GM23338 (cell line): ENCODE measurements at regions not wholly inside any gene's neighbourhood (a gene's known extent, or its start where the extent isn't known, plus 50 kb on each side); places are given as distances from the start of the nearest gene placed in this dataset.

Experiments
- CREB1 ChIP-seq: fragments of 250-450 bp; sonication (Bioruptor Pico); IDR thresholded peaks from 2 replicates; pipeline ENCODE4 v1.5.0; 2020; ENCODE audit warnings: low read depth, mild to moderate bottlenecking, moderate library complexity
- EZH2 ChIP-seq: fragments of 200-600 bp; sonication (generic); IDR thresholded peaks from one replicate; pipeline ENCODE4 v1.8.0; 2017; ENCODE audit warnings: antibody characterized with exemption, mild to moderate bottlenecking, low read depth; ENCODE audit not compliant: unreplicated experiment
- EZH2phosphoT487 ChIP-seq: fragments of 200-600 bp; sonication (generic); IDR thresholded peaks from one replicate; pipeline ENCODE4 v1.8.1; 2018; ENCODE audit warnings: antibody characterized with exemption; ENCODE audit not compliant: unreplicated experiment
- POLR2AphosphoS5 ChIP-seq: IDR thresholded peaks from 2 replicates; pipeline ENCODE4 v1.6.1; 2016; ENCODE audit warnings: antibody characterized with exemption, low read depth
- REST ChIP-seq: IDR thresholded peaks from one replicate; pipeline ENCODE4 v1.6.1; 2018; ENCODE audit warnings: antibody characterized with exemption; ENCODE audit not compliant: unreplicated experiment
- TF ChIP-seq, protein P1 (sequence below), 2 experiments: fragments of 200-600 bp in 1 of 2; sonication (generic) in 1 of 2; conservative IDR thresholded peaks; 2 replicates each; pipeline versions ENCODE4 v1.5.1 to v1.6.1; 2016 to 2017; ENCODE audit warnings: antibody characterized with exemption in 2 of 2, low read depth in 2 of 2, mild to moderate bottlenecking in 2 of 2, moderate library complexity in 1 of 2

DNA sequence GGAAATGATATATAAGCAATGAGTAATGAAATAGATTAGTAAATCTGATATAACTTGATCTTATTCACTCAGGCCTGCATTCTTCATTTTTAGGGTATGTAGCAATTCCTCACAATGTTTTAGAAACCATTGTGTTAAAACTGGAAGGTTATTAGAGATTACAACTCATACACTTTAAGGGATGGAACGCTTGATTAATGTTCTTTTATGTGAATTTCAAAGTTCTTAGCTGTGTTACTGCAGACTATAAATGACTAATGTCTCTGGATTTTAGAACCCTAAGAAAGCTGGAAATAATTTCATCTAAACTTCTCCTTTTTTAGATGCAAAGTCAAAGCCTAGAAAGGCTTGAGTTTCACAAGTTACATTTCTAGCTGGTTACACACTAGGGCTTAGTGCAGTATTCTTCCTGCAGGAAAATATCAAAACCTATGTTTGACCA lies 148.2 kb upstream of the CLEC14A start:
- TF ChIP-seq CREB1 (CRISPR knock-in tag) (no peak), EZH2phosphoT487 (no peak), POLR2AphosphoS5 (no peak), EZH2 (no peak), REST (no peak)
- TF ChIP-seq, protein P1, sequence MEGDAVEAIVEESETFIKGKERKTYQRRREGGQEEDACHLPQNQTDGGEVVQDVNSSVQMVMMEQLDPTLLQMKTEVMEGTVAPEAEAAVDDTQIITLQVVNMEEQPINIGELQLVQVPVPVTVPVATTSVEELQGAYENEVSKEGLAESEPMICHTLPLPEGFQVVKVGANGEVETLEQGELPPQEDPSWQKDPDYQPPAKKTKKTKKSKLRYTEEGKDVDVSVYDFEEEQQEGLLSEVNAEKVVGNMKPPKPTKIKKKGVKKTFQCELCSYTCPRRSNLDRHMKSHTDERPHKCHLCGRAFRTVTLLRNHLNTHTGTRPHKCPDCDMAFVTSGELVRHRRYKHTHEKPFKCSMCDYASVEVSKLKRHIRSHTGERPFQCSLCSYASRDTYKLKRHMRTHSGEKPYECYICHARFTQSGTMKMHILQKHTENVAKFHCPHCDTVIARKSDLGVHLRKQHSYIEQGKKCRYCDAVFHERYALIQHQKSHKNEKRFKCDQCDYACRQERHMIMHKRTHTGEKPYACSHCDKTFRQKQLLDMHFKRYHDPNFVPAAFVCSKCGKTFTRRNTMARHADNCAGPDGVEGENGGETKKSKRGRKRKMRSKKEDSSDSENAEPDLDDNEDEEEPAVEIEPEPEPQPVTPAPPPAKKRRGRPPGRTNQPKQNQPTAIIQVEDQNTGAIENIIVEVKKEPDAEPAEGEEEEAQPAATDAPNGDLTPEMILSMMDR (conservative IDR thresholded peaks at IDR 0.05; ENCODE audit: low read depth in 2 of 2) = no peak
